ENCODE measurements at regions not wholly inside any gene's neighbourhood (a gene's known extent, or its start where the extent isn't known, plus 50 kb on each side); places are given as distances from the start of the nearest gene placed in this dataset.

GRCh38 chr1:229030630-229031029, 240.3 kb upstream of the RAB4A start:
- TF ChIP-seq EZH2 (IDR thresholded peaks at IDR 0.05; ENCODE audit: borderline replicate concordance, low read depth, low read length, poor library complexity, severe bottlenecking) (no peak), CTCF (conservative IDR thresholded peaks at IDR 0.05; ENCODE audit: low read depth, low read length) (no peak)
- no peaks in the 10 kb centered on the region for H3K9me3 ChIP-seq (ENCODE audit: low read depth, low read length, poor library complexity, severe bottlenecking)
- CTCF ChIA-PET: no interaction called here
- DNase-seq (ENCODE audit: low spot score): no peak
- intact Hi-C loops (cut with micrococcal nuclease; ENCODE audit: unreplicated experiment): no loop called here
- no peaks in the 10 kb centered on the region for H3K36me3 ChIP-seq (ENCODE audit: insufficient read depth, low read length, poor library complexity, severe bottlenecking)
- POLR2A ChIA-PET (ENCODE audit: low non-redundant PET): no interaction called here
- H3K4me1 ChIP-seq (ENCODE audit: insufficient read depth, low read length, poor library complexity, severe bottlenecking): no peaks in the 10 kb centered on the region
- no peaks in the 10 kb centered on the region for H3K27me3 ChIP-seq (replicated peaks; ENCODE audit: insufficient read depth, low read depth, low read length, poor library complexity)
- no peak overlapping the region for H3K4me3 ChIP-seq (ENCODE audit: low read depth, low read length, poor library complexity, severe bottlenecking)
- no peak overlapping the region for H3K27ac ChIP-seq (ENCODE audit: low read depth, low read length, poor library complexity, severe bottlenecking)
- no TSS peak for BruUV-seq (replicated peaks)

DNA sequence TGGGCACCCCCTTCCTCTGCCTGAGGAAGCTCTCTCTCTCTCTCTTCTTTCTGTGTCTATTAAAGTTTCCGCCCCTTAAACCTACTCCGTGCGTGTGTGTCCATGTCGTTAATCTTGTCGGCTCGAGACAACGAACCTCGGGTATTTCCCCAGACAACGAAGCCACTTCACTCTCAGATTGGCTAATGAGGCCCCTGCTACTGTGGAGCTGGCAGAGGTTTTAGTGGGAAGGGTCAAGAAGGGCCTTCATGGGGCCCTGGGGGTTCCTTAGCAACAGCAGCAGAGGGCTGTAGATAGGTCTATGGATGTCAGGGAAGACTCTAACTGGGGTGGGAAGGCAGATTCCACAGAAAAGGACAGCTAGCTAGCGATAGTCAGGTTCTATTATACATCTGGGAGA, 239.8 kb upstream of the RAB4A start:
- H3K36me3 ChIP-seq (ENCODE audit: insufficient read depth, low read length, poor library complexity, severe bottlenecking): no peaks in the 10 kb centered on the region
- no peaks in the 10 kb centered on the region for H3K27me3 ChIP-seq (replicated peaks; ENCODE audit: insufficient read depth, low read depth, low read length, poor library complexity)
- no TSS peak for BruUV-seq (replicated peaks)
- TF ChIP-seq EZH2 (IDR thresholded peaks at IDR 0.05; ENCODE audit: borderline replicate concordance, low read depth, low read length, poor library complexity, severe bottlenecking) (no peak), CTCF (conservative IDR thresholded peaks at IDR 0.05; ENCODE audit: low read depth, low read length) (no peak)
- POLR2A ChIA-PET (ENCODE audit: low non-redundant PET): no interaction called here
- no peaks in the 10 kb centered on the region for H3K4me1 ChIP-seq (ENCODE audit: insufficient read depth, low read length, poor library complexity, severe bottlenecking)
- no peak overlapping the region for H3K27ac ChIP-seq (ENCODE audit: low read depth, low read length, poor library complexity, severe bottlenecking)
- intact Hi-C loops (cut with micrococcal nuclease; ENCODE audit: unreplicated experiment): no loop called here
- DNase-seq (ENCODE audit: low spot score): no peak
- no peak overlapping the region for H3K4me3 ChIP-seq (ENCODE audit: low read depth, low read length, poor library complexity, severe bottlenecking)
- CTCF ChIA-PET: no interaction called here
- no peaks in the 10 kb centered on the region for H3K9me3 ChIP-seq (ENCODE audit: low read depth, low read length, poor library complexity, severe bottlenecking)

DNA sequence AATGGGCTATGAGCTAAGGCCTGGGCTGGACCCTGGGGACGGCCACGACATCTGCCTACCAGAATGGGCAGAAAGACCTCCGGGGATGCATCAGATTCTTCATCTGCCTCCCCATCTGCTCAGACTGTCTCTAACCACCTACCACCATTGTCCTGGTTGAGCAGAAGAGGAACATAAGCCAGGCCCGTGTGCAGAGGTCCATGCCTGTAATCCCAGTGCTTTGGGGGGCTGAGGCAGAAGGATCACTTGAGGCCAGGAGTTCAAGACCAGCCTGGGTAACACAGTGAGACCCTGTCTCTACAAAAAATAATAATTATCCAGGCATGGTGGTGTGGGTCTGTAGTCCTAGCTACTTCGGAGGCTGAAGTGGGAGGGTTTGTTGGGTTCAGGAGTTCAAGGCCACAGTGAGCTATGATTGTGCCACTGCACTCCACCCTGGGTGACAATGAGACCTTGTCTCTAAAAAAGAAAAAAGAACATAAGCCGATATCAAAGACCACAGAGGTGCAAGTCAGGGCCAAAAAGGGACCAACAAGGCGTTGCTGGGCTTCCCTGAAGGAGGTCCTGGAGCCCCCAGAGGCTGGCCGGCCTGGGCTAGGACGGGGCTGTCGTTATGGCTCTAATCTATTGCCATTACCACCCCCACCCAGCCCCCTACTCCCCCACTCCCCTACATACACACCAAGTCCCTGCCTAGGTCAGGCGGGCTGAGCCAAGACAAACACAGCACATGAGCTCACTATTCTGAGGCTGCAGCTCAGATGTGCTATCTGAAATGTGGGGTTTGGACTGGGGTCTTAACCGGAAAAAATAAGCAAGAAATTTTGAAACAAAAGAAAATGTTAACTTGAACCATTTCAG, 239.2 kb upstream of the RAB4A start:
- H3K27me3 ChIP-seq (replicated peaks; ENCODE audit: insufficient read depth, low read depth, low read length, poor library complexity): peaks cover under 1% of the 10 kb centered on the region
- H3K36me3 ChIP-seq (ENCODE audit: insufficient read depth, low read length, poor library complexity, severe bottlenecking): no peaks in the 10 kb centered on the region
- CTCF ChIA-PET: no interaction called here
- no peaks in the 10 kb centered on the region for H3K4me1 ChIP-seq (ENCODE audit: insufficient read depth, low read length, poor library complexity, severe bottlenecking)
- POLR2A ChIA-PET (ENCODE audit: low non-redundant PET): interaction anchor here (0.5 kb wide), 1 partner anchor 58 kb away, joined by 4 read pairs; no protein-coding TSS in a partner anchor
- H3K9me3 ChIP-seq (ENCODE audit: low read depth, low read length, poor library complexity, severe bottlenecking): no peaks in the 10 kb centered on the region
- H3K4me3 ChIP-seq (ENCODE audit: low read depth, low read length, poor library complexity, severe bottlenecking): no peak overlapping the region
- DNase-seq (ENCODE audit: low spot score): no peak
- BruUV-seq (replicated peaks): no TSS peak
- intact Hi-C loops (cut with micrococcal nuclease; ENCODE audit: unreplicated experiment): no loop called here
- H3K27ac ChIP-seq (ENCODE audit: low read depth, low read length, poor library complexity, severe bottlenecking): no peak overlapping the region
- TF ChIP-seq CTCF (conservative IDR thresholded peaks at IDR 0.05; ENCODE audit: low read depth, low read length) (no peak), EZH2 (IDR thresholded peaks at IDR 0.05; ENCODE audit: borderline replicate concordance, low read depth, low read length, poor library complexity, severe bottlenecking) (no peak)
